Daoy (cell line): ENCODE measurements at regions not wholly inside any gene's neighbourhood (a gene's known extent, or its start where the extent isn't known, plus 50 kb on each side); places are given as distances from the start of the nearest gene placed in this dataset.
A peak's percentile ranks its signal among the peaks of the same experiment; 100 is the strongest.
"Not testable (repeated sequence)": the region's sequence is repeated elsewhere in the genome, so short reads cannot be mapped to it uniquely, and the experiment has no call there.

Experiments
- DNase-seq: peaks from one replicate; pipeline ENCODE4 v3.0.0-alpha.2; 2015; ENCODE audit warnings: low read depth

DNA sequence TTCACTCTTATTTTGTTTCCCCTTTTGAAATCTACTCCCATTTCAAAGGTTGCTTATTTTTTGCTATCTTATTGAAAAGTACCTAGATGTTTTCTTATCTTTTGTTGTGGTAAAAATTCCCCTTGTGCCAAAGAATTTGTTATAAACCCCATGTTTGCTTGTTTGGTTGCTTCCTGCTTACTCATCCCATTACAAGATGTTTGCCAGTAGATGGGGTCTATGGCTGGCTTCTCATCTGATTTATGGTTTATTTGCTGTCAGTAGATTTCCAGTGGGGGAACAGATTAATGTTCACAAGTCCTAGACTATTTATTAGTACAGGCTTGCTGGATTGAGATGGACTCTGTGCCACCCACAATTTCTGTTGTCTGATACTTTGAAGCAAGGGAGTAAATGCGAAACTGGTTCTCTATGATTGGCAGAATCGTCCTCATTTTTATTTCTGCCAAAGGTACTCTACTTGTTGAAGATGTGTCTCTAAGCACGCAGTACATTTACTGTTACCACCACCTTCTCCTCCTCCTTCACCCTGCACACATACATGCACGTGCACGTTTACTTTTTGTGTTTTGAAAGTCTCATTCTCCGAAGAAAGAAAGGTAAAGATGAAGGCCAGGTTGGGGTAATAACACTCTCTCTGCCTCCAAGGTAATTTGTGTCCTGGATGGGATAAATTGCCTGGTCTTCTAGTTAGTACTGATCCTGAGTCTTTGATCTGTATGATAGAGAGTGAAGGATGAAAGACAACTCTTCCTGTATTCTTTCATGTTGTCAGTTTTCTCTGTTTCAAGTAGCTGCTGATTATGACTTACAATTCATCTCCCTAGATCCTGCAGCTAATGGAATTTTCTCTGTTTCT is 117.2 kb upstream of the ATP2B1 start:
- peak; percentile 33 for DNase-seq

DNA sequence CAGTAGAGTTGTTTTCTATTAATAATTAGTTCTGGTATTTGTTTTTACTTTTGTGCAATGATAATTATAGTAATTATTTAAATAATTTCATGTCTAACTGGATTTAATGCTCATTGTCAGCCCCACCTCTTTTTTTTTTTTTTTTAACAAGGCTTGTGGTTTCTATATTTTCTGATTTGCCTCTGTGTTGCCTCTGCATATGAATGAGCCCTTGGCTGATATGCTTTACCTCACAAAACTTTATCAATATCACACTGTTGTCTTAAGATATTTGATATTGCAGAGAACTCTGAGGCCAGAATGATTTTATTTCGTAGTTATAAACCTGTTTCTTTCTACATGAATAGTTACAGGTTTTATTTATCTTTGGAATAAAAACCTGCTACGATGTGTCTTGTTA is 116.2 kb upstream of the ATP2B1 start:
- DNase-seq, result no peak

DNA sequence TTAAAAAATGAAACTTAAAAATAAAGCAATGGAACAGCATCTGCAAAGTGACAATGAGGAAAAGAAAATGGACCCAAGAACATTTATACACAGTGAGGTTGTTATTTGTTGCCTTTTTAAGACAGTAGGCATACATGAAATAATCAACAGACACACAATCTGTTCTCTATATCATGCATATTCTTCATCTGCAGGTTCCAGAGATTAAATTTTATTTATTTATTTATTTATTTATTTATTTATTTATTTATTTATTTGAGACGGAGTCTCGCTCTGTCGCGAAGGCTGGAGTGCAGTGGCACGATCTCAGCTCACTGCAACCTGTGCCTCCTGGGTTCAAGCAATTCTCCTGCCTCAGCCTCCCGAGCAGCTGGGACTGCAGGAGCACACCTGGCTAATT is 114.4 kb upstream of the ATP2B1 start:
- DNase-seq, result not testable (repeated sequence)

DNA sequence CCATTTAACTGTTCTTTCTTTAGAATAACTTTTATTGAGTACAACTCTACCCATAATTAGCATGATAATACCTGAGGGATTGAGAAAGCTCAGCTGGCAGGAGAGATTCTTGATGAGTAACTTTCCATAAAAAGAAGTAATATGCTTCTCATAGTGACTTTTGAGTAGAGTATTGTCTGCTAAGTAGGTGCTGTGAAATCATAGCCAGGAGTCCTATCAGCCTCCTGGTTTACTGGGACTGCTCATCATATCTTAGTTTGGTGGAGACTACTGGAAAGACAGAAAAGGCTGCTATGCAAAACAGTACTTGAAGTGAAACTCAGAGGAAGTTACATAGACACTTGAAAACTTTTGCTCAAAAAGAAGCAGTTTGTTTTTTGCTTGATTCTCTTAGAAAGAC is 113.3 kb upstream of the ATP2B1 start:
- DNase-seq, result no peak

DNA sequence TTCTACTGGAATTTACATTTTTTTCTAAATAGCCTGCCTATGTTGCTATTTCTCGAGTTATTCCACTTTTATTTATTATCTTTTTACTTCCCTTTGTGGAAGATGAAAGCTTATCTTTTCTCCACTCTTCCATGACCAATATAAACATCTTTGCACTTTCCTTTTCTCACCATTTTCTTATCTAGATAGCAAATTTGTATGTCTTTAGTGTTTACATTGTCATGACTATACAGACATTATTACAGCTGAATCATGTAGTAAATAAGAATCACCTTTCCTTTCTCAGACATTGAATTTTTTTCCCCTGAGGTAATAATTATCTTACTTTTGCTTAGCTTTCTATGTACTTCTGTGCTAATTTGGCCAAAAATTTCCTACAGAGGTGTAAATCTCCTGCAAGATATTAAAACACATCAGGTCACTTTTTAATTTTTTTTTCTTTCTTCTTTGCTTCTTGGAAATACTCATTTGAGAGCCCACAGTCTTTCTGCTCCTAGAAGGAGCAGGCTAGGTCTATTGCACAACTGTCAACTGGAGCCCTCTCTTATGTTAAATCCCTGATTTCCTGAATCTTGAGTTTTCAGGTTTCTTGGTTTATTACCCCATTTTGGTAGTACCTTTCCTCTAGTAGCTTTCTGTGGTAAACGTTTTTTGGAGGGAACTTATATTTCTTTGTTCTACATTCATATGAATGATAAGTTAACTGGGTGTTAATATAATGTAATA is 109.0 kb upstream of the ATP2B1 start:
- no peak for DNase-seq

DNA sequence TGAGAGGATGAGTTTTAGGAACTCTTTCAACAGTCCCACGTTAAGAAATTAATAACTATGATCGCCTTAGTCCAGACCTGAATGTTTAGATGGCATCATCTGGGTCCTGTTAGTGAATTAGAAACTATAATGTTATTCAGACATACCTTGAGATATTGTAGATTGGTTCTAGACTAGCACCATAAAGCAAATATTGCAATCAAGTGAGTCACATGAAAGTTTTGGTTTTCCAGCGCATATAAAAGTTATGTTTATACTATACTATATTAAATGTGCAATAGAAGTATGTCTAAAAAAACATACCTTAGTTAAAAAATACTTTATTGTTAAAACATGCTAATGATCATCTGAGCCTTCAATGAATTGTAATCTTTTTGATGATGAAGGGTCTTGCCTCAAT is 106.6 kb upstream of the ATP2B1 start:
- no peak for DNase-seq

DNA sequence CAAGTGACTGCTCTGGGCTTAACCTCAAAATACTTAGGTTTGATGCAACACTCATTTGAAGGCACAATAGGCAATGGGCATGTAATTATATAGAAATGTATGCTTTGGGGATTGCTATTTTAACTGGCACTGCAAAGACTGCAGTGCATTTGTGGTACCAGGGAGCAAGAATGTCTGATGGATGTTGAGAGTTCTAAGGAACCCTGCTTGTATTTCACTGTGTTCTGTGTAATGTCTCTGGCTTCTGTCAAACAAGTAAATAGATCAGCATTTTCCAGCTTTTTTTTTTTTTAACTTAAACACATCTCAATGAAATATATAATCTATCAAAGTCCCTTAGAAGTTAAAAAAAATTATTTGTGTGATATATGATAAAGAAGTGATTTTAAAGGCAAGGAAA is 94.8 kb upstream of the ATP2B1 start:
- DNase-seq, result no peak

DNA sequence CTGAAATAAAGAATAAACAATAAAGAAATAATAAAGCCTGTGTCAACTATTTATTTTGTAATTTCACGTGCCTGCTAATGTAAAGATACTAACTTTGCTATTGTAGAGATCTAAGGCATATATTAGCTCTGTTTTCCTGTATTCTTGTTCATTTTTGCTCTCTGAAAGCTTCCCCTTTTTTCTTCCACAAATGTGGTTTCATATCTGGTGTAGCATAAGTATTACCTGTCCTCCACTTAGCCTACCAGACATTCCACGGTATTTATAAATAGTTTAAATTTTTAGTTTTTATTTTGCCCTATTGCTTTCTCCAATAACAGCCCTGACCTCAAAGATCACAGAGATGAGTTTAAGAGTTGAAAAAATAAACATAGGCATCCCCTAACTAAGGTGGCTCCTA is 92.6 kb upstream of the ATP2B1 start:
- no peak for DNase-seq

DNA sequence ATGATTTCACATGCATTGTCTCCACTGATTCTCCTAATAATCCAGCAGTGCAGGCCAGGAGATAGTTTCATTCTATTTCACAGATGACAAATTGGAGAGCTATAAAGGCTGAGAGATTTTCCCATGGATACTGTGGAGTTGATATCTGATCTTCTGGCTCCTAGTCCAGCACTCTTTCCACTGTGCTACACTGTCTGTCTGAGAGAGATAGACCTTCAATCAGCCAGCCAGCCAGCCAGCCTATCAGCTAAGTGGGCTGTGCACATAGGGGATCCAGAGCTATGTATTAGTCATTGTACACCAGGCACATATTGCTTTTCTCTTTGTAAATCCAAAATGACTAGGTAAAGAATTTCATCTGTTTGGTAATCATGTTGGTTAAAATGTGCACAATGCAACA is 91.8 kb upstream of the ATP2B1 start:
- DNase-seq, result no peak

DNA sequence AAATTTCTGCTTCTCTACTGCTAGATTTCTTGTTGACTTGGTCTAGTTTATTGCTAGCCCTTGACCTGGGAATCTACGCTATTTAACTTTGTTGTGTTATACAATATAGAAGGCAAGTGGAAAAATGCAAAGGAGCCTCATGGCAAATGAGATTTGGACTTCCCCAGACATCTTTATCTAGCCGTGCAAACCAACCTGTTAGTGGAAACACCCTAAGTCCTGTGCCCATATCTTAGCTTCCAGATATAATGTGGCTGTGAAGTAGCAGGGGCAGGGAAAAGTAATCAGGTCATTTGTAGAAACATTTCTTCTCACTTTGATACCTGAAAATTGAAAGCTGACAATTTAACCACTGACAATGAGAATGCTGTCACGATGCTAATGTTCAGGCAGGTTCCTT is 90.7 kb upstream of the ATP2B1 start:
- no peak for DNase-seq

DNA sequence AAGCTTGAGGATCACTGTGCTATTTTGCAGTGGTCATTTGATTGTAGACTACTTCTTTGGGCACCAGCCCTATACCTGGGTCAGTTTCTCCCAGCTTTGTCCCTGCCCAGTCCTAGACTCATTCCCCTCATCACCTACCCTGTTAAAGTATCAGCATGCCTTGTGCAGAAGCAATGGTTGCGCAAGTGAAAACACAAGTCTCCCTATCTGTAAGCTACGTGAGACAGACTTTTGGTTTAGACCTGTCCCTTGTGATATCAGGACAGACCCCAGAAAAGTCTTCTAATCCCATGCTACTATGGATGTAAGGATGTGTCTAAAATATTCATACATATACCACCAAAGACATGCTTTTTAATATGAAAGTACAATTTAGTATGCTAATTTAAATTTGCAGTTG is 88.8 kb upstream of the ATP2B1 start:
- DNase-seq, result no peak

DNA sequence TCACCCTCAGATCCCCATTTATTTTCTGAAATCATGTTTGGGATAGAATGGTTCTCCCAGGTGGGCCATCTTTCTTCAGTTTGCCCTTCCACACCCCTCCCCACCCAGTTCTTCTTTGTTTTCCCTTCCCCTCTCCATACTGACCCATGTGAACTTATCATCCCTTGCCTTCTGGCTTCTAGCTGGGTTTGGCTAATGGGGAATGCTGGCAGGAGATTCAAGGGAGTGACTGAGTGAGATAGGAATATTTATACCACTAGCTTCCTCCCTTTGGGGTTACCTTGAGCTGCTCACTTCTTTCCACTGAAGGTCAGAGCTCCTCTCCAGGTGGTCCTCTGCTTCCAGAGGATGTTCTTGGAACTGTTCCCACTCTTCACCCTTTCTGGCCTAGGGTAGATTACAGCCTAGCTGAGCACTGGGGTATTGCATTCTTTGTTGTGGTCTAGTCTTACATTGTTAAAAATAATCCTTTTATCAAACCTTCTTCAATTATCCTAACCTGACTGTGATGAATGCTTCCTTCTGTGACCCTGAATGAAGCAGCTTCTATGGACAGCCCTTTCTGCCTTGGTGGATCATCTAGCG is 88.3 kb upstream of the ATP2B1 start:
- no peak for DNase-seq

DNA sequence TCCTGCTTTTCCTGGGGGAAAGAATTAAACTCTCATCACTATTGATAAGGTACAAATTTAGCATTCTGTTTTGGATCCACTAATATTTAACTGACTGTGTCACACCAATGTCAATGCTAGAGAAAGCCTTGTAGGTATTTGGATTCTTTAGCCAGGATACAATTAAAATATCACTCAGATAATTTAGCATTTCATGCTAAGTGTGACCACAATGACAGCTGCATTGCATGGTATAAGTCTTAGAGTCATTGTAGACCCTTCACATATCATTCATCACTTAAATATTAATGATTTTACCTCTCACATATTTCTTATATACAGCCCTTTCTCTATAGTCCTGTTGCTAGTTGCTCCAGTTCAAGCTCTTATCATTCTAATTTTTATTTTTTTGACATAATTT is 85.3 kb upstream of the ATP2B1 start:
- no peak for DNase-seq

DNA sequence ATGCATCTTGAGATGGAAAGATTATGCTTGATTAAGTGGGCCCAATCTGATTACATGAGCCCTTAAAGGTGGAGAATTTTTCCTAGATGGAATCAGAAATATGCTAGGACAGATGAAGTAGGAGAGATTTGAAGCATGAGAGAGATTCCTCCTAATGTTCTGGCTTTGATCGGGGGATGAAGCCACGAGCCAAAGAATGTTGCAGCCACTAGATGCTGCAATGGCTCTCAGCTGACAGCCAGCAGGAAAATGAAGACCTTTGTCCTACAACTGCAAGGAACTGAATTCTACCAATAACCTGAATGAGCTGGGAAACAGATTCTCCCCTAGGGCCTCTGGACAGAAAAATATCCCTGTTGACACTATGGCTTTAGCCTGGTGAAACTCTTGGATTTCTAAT is 82.6 kb upstream of the ATP2B1 start:
- DNase-seq, result no peak

DNA sequence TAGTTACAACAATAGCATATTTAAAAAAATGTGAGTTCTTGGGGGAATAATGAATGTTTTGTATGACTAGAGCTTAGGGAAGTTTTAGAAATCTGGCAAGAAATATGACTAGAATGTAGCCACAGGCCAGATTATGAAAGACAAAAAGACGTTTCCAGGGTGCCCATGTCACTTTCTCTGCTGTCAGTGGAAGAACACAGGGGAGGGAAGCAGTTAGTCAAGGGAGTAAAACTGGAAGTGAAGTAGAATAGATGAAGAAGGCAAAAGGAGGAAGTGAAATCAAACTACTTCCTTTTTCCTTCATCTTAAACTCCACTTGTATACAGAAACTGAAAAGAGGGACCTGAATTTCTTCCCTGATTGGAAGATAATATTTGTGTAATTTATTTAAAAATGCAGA is 81.2 kb upstream of the ATP2B1 start:
- DNase-seq, result no peak

DNA sequence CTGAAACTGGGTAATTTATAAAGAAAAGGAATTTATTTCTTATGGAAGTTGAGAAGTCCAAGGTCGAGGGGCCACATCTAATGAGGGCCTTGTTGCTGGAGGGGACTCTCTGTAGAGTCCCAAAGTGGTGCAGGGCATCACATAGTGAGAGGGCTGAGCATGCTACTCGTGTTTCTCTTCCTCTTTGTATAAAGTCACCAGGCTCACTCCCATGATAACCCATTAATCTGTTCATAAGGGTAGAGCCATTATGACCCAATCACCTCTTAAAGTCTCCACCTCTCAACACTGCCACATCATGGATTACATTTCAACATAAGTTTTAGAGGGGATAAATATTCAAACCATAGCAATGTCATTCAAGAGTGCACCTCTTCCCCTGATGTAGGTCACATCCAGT is 79.1 kb upstream of the ATP2B1 start:
- DNase-seq, result no peak

DNA sequence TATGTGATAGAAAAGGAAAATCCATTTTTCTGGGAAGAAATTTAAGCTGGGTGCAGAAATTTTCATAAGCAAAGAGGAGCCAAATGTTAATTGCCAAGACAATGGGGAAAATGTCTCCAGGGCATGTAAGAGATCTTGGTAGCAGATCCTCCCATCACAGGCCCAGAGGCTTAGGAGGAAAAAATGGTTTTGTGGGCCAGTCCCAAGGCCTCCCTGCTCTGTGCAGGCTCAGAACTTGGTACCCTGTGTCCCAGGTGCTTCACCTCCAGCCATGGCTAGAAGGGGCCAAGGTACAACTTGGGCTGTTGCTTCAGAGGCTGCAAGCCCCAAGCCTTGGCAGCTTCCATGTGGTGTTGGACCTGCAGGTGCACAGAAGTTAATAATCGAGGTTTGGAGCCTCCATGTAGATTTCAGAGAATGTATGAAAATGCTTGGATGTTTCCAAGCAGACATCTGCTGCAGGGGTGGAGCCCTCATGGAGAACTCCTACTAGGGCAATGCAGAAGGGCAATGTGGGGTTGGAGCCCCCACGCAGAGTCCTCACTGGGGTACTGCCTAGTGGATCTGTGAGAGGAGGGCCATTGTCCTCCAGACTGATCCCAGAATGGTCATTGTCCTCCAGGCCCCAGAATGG is 77.7 kb upstream of the ATP2B1 start:
- DNase-seq, result no peak

DNA sequence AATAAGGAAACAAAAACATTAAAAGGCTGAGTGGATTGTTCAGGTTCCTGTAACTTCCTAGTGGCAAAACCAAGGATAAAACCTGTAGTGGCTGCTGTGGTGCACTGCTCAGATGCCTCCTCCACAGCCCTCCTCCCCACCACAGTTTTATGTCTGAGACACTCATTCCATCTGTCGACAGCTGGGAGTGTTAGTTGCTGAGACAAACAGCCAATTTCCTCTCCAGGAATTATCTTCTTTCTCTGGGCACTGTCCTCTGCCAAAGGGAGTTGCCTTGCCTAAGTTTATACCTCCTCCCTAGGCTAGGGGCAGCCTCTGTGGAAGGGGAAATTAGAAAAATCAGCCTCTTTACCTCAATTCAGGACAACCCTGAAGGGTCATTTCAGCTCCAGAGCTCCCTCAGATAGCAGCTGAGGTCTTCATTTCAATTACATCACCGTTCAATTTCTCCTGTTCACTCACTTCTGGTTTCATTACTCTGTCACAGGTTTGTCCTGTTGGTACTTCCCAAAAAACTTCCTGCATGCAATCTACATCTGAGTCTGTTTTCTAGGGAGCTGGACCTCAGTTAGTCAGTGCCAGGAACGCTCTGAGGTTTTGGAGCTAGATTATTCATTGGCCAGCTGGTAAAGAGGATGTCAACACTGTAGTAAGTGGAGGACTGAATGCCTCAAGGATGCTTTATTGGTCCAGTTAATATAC is 74.9 kb upstream of the ATP2B1 start:
- DNase-seq, result peak; percentile 23

DNA sequence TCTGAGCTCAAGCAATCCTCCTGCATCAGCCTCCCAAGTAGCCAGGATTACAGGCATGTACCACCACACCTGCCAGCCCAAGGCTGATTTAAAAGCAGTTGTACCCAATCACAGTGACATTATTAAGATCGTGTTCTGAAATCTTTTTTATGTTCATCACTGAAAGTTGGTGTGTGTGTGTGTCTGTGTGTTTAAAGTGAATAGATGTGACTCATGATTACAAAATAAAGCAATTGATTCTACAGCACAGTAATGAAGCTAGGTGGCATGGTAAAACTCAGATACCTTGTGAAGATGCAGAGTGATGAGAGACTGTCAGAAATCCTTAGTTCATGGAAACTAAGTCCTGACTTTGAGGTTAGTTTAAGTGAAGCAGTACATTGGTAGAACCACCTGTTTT is 74.2 kb upstream of the ATP2B1 start:
- no peak for DNase-seq

DNA sequence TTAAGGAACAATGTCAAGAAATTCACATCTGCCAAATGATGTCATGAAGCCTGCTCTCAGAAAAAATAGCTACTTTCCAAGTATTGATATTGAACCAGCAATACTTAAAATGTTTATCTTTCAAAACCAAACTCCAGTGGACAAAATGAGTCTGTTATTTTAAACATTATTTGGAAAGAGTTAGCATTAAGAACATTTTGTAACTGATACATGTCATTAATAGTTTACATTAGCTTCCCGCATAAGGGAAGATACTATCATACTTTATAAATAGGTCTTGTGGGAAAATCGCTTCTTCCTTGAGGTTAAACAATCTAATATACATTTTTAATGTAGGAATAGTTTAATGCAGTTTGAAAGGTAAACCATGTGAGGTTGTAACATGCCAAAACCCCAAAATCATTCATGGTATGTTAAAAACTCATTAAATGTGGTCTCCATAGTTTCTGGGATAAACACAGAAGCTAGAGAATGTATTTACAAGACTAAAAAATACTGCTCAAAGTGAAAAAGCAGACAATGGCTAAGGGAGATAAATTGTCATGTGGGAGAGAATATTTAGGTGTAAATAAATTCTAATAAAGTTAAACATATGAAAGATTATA is 73.4 kb upstream of the ATP2B1 start:
- DNase-seq, result no peak

DNA sequence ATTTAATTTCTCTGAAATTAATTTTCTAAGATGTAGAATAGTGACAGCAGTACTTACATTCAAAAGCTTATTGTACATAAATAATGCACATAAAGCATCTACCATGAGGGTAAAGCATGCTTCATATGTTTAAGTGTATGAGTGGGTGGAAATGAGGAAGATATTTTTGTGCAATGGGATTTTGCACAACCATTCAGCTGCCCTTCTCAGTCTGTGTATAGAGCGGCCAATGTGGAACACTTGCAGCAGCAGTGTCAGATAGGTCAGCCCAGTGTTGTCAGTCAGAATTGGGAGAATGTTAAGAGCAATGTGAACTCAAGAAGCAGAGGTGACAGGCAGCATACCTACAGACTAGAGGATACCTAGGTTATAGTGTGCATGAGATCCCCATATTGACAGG is 72.5 kb upstream of the ATP2B1 start:
- no peak for DNase-seq

DNA sequence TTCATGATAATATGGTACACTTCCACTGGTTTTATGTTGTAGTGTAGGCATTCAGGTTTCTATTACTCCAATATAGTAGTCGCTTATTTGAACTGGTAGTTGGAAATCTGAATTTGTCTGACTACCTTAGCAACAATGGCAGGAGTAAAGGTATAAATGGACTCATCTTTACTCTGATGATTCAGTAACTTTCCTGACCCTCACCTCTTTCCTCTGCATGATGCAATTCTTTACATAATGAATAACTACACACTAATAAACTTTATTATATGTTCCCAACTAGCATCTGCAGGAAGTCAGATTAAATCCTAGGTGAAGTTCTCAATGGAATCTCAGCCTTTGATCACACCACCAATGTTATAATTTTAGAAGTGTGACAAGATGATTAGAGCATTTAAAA is 70.5 kb upstream of the ATP2B1 start:
- no peak for DNase-seq
